ENCODE measurements at regions not wholly inside any gene's neighbourhood (a gene's known extent, or its start where the extent isn't known, plus 50 kb on each side); places are given as distances from the start of the nearest gene placed in this dataset.

DNA sequence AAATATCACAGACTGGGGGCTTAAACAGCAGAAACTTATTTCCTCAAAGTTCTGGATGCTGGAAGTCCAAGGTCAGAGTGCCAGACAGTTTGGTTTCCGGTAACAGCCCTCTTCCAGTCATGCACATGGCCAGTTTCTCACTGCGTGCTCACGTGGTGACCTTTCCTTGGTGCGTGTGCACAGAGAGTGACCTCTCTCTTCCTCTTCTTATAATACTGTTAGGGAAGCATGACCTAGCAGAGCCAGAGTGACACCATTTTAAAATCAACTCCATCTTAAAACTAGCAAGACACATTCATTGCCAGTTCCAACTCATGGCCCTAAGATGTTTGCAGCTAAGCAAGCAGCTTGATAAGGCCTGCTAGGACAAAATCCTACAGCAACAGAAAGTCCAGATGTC is 221.5 kb upstream of the DAAM1 start:
- TF ChIP-seq, protein P1, sequence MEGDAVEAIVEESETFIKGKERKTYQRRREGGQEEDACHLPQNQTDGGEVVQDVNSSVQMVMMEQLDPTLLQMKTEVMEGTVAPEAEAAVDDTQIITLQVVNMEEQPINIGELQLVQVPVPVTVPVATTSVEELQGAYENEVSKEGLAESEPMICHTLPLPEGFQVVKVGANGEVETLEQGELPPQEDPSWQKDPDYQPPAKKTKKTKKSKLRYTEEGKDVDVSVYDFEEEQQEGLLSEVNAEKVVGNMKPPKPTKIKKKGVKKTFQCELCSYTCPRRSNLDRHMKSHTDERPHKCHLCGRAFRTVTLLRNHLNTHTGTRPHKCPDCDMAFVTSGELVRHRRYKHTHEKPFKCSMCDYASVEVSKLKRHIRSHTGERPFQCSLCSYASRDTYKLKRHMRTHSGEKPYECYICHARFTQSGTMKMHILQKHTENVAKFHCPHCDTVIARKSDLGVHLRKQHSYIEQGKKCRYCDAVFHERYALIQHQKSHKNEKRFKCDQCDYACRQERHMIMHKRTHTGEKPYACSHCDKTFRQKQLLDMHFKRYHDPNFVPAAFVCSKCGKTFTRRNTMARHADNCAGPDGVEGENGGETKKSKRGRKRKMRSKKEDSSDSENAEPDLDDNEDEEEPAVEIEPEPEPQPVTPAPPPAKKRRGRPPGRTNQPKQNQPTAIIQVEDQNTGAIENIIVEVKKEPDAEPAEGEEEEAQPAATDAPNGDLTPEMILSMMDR (IDR thresholded peaks at IDR 0.05 in 8 of 11, conservative IDR thresholded peaks at IDR 0.05 in 3 of 11) = no peak
- no peak for TF ChIP-seq POLR2A (IDR thresholded peaks at IDR 0.05)
